LNCaP clone FGC (cell line): ENCODE measurements at regions not wholly inside any gene's neighbourhood (a gene's known extent, or its start where the extent isn't known, plus 50 kb on each side); places are given as distances from the start of the nearest gene placed in this dataset.

Source experiments
- DNase-seq: peaks from one replicate; pipeline ENCODE4 v3.0.0-alpha.2; 2011; ENCODE audit warnings: low read depth
- H3K4me3 ChIP-seq: 2 replicates; pipeline ENCODE4 v1.5.1; 2011; ENCODE audit warnings: mild to moderate bottlenecking, low read depth, low read length, control low read depth
- TF ChIP-seq, protein P1 (sequence below): IDR thresholded peaks from 2 replicates; pipeline ENCODE4 v1.5.1; 2012; ENCODE audit warnings: mild to moderate bottlenecking; ENCODE audit not compliant: control insufficient read depth, insufficient read depth; ENCODE audit errors: extremely low read depth

DNA sequence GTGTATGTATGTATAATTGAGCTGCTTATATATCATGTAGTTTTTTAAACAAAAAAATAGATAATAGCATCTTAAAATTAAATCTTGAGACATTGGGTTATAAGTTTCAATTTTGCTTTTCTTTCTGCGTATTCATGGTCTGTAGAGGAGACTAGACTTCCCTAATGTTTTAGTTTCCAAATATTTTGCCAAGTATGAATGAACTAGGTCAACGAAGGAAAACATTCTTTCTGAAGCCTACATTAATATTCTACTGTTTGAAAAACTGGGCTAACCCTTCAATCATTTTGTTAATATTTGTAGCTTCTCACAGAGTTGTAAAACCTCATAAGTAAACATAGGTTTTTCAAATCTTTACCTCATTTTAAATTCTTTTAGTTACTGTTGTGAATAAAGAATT is 592.7 kb downstream of the USP25 start:
- H3K4me3 ChIP-seq: peak overlapping the region; percentile 96
- DNase-seq: no peak
- TF ChIP-seq, protein P1, sequence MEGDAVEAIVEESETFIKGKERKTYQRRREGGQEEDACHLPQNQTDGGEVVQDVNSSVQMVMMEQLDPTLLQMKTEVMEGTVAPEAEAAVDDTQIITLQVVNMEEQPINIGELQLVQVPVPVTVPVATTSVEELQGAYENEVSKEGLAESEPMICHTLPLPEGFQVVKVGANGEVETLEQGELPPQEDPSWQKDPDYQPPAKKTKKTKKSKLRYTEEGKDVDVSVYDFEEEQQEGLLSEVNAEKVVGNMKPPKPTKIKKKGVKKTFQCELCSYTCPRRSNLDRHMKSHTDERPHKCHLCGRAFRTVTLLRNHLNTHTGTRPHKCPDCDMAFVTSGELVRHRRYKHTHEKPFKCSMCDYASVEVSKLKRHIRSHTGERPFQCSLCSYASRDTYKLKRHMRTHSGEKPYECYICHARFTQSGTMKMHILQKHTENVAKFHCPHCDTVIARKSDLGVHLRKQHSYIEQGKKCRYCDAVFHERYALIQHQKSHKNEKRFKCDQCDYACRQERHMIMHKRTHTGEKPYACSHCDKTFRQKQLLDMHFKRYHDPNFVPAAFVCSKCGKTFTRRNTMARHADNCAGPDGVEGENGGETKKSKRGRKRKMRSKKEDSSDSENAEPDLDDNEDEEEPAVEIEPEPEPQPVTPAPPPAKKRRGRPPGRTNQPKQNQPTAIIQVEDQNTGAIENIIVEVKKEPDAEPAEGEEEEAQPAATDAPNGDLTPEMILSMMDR: no peak

DNA sequence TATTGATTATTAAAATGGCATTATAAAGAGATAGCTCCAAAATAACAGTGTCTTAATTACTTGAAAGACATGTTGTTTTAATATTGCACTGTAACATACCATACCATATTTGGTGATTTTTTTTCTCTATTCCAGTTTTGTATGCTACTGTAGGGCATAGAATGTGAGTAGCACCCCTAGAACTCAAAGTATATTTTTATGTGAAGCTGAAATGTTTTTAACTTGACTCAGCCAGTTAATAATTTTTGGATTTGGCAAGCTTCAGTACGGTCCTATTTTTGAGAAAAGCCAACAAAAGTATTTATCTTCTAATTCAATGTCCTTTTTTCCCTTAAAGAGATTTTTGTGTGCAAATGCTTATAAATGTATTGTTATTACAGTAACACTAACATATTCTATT is 593.8 kb downstream of the USP25 start:
- TF ChIP-seq, protein P1: no peak
- no peak for DNase-seq
- H3K4me3 ChIP-seq: peak overlapping the region; percentile 96

DNA sequence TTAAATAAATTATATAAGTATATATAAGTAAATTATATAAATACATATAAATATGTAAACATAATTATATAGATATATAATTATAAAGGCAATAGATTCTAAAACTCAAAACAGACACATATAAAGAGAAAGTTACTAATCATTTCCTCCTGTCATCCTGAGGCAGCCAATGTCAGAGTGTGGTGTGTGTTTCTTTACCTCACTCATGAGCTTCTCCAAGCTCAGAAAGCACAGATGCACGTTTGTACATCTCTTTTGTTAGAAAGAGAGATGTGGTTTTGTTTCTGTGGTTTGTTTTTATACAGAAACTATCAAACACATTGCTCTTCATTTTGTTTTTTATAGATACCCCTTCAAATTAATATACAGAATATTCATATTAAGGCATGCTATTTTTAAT is 594.8 kb downstream of the USP25 start:
- TF ChIP-seq, protein P1: no peak
- peak overlapping the region; percentile 96 for H3K4me3 ChIP-seq
- DNase-seq: no peak

DNA sequence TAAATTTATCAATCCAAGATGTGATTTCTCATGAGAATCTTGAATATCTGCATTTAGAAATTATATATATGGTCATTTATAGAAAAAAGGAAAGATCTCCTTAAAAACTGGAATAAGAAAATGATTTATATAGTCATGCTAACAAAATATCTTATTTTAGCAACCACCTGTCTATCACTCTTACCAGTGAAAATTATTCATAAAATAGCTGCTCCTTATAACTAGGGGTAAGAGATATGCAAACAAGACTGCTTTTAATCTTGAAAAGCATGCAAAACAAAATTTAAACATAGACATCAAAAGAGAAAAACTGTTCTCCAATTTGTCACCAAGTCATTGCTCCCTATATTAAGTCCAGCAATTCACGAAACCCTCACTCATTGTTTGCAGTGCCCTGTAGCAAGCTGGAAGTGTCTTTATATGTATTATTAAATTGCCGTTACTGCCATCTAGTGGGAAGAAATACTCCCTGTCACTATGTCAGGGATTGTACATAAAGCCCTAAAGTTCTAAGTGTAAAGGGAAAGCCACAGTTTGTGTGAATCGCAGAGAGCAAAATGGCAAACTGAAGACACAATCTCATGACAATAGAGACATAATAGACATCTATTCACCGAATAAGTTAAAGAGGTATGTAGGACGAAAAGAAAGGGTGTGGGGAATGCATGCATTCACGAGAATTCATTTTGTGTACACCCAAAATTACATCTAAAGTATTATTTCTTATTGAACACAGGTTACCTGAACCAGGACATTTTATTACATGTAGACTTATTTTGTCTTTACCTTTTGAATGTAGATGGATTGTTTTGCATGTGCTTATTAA is 600.5 kb downstream of the USP25 start:
- TF ChIP-seq, protein P1: peak; percentile 52
- DNase-seq: peak; percentile 80

DNA sequence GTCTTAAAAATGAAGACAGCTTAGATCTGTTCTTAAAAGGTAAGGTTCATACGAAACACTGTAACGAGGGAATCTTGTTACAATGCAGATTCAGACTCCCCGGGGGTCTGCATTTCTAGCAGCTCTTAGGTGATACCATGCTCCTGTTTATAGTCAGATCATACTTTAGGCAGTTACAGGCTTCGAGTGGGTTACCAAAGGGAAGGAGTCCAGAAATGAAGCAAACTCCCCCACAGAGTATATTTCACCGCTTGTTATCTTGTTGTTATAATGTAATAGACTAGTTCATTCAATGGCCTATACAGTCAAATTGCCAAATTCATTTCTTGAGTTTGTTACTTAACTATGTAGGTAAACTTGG is 601.1 kb downstream of the USP25 start:
- TF ChIP-seq, protein P1: no peak
- H3K4me3 ChIP-seq: peak overlapping the region; percentile 96
- no peak for DNase-seq

More for the DNA sequence above, 600.5 kb downstream of the USP25 start:
- H3K4me3 ChIP-seq: peak overlapping the region; percentile 96

DNA sequence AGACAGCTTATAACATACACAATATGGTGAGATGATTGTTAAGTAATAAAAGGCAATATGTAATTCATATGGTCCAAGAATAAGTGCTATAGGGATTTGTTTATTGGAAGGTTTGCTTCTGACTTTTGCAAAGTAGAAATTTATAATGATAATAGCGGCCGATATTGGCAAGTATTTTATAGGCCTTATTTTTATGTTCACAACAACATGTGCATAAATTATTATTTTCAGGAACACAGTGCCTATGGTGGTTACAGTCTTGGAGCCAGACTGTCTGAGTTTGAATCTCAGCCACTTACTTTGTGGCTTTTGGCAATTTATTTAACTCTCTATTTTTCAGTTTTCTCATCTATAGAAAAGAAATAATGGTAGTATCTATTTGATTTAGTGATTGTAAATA is 607.5 kb downstream of the USP25 start:
- H3K4me3 ChIP-seq: peak overlapping the region; percentile 96
- TF ChIP-seq, protein P1: no peak
- no peak for DNase-seq

DNA sequence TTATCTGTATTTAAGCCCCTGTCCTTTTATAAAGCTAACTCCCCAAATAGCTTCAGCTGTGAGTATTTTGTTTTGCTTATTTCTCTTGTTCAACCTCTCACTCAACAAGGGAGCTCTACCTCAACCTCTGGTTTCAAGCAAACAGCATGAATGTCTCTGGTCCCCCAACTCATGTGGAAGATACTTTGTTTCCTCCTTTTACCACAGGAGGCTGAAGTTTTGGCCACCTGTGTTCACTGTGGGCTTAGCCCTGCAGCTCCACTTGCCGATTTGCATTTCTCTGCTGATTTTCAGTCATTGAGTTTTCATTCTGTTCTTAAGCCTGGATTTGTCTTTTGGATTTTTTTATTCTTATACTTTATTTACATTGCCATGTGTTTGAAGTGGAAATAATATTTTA is 613.1 kb downstream of the USP25 start:
- no peak for DNase-seq
- peak overlapping the region; percentile 96 for H3K4me3 ChIP-seq
- TF ChIP-seq, protein P1: no peak
